RWPE2 (cell line): ENCODE measurements at regions not wholly inside any gene's neighbourhood (a gene's known extent, or its start where the extent isn't known, plus 50 kb on each side); places are given as distances from the start of the nearest gene placed in this dataset.

Experiments used
- ATAC-seq: fragments of 200-7000 bp; cut with Tn5 transposase; 3 replicates; pipeline ENCODE4 v1.9.1; 2021; ENCODE audit warnings: low read depth
- DNase-seq: peaks from one replicate; pipeline ENCODE4 v3.0.0-alpha.2; 2020; ENCODE audit warnings: low spot score
- H3K27ac ChIP-seq: fragments of 450-650 bp; 2 replicates; pipeline ENCODE4 v1.5.1; 2017; ENCODE audit warnings: mild to moderate bottlenecking; ENCODE audit not compliant: poor library complexity, severe bottlenecking
- H3K27me3 ChIP-seq: fragments of 250-450 bp; sonication (Bioruptor Pico); 2 replicates; pipeline ENCODE4 v1.5.1; 2021; ENCODE audit warnings: mild to moderate bottlenecking, moderate library complexity; ENCODE audit not compliant: insufficient read depth, poor library complexity, severe bottlenecking
- H3K36me3 ChIP-seq: fragments of 250-450 bp; sonication (Bioruptor Pico); 2 replicates; pipeline ENCODE4 v1.5.1; 2020; ENCODE audit warnings: low read depth, mild to moderate bottlenecking, moderate library complexity
- H3K4me1 ChIP-seq: fragments of 250-450 bp; sonication (Bioruptor Pico); 2 replicates; pipeline ENCODE4 v1.5.1; 2021; ENCODE audit warnings: mild to moderate bottlenecking, moderate library complexity; ENCODE audit not compliant: insufficient read depth, poor library complexity, severe bottlenecking
- H3K4me3 ChIP-seq: fragments of 250-450 bp; sonication (Bioruptor Pico); 2 replicates; pipeline ENCODE4 v1.5.1; 2021; ENCODE audit warnings: mild to moderate bottlenecking, moderate library complexity; ENCODE audit not compliant: severe bottlenecking
- H3K9me3 ChIP-seq: fragments of 250-450 bp; sonication (Bioruptor Pico); 2 replicates; pipeline ENCODE4 v1.5.1; 2021; ENCODE audit warnings: mild to moderate bottlenecking, moderate library complexity; ENCODE audit not compliant: severe bottlenecking
- TF ChIP-seq, protein P1 (sequence below): fragments of 450-650 bp; IDR thresholded peaks from one replicate; pipeline ENCODE4 v1.5.1; 2017; ENCODE audit warnings: mild to moderate bottlenecking, moderate library complexity; ENCODE audit not compliant: poor library complexity, severe bottlenecking

GRCh38 chr6:82779041-82779440 lies 286.6 kb downstream of the UBE3D start:
- H3K4me1 ChIP-seq: no peaks in the 10 kb centered on the region
- H3K4me3 ChIP-seq: no peak overlapping the region
- no peaks in the 10 kb centered on the region for H3K9me3 ChIP-seq
- ATAC-seq (no peak), DNase-seq (no peak)
- no peak overlapping the region for H3K27ac ChIP-seq
- no peaks in the 10 kb centered on the region for H3K27me3 ChIP-seq
- TF ChIP-seq, protein P1, sequence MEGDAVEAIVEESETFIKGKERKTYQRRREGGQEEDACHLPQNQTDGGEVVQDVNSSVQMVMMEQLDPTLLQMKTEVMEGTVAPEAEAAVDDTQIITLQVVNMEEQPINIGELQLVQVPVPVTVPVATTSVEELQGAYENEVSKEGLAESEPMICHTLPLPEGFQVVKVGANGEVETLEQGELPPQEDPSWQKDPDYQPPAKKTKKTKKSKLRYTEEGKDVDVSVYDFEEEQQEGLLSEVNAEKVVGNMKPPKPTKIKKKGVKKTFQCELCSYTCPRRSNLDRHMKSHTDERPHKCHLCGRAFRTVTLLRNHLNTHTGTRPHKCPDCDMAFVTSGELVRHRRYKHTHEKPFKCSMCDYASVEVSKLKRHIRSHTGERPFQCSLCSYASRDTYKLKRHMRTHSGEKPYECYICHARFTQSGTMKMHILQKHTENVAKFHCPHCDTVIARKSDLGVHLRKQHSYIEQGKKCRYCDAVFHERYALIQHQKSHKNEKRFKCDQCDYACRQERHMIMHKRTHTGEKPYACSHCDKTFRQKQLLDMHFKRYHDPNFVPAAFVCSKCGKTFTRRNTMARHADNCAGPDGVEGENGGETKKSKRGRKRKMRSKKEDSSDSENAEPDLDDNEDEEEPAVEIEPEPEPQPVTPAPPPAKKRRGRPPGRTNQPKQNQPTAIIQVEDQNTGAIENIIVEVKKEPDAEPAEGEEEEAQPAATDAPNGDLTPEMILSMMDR: no peak
- H3K36me3 ChIP-seq: no peaks in the 10 kb centered on the region

DNA sequence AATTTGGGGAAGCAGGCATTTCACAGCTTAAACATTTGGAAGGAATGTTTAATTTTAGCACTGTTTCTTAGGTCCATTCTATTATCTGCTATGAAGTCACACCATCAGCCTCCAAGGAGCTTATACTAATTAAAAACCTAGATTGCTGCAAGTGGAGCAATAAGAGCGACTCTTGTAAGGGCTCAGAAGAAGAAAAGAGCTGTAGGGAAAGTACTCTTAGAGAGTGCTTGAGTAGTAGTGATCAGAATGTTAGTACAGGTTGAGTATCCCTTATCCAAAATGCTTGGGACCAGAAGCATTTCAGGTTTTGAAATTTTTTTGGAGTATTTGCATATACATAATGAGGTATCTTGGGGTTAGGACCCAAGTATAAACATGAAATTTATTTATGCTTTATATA lies 285.3 kb downstream of the UBE3D start:
- H3K4me1 ChIP-seq: no peaks in the 10 kb centered on the region

DNA sequence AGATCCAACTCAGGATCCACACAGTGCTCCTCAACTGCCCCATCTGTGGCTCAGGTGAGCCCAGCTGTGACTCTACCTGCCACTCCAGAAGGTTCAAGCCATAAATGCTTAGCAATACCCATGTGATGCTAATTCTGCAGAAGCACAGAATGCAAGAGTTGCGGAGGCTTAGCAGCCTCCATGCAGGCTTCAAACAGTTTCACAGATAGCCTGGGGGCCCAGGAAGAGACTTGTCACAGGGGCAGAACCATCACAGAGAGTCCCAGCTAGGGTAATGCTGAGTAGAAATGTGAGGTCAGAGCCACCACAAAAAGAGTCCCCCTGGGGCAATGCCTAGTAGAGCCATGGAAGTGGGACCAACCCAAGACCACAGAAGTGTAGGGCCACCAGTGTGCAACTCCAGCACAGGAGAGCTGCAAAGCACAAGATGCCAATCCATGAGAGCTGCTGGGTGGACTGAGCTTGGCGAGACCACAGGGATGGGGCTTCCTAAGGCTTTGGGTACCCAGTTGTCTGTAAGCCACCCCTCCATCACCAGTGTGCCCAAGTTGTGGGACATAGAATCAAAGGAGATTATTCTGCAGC lies 283.9 kb downstream of the UBE3D start:
- TF ChIP-seq, protein P1: no peak
- H3K4me3 ChIP-seq: no peak overlapping the region
- H3K4me1 ChIP-seq: no peaks in the 10 kb centered on the region
- no peak for ATAC-seq
- H3K36me3 ChIP-seq: no peaks in the 10 kb centered on the region
- no peak for DNase-seq
- H3K9me3 ChIP-seq: no peaks in the 10 kb centered on the region
- no peak overlapping the region for H3K27ac ChIP-seq
- H3K27me3 ChIP-seq: no peaks in the 10 kb centered on the region

More for the DNA sequence above, 285.3 kb downstream of the UBE3D start:
- no peak overlapping the region for H3K4me3 ChIP-seq
- no peaks in the 10 kb centered on the region for H3K36me3 ChIP-seq
- H3K27ac ChIP-seq: no peak overlapping the region
- ATAC-seq (no peak), DNase-seq (no peak)
- no peaks in the 10 kb centered on the region for H3K27me3 ChIP-seq
- TF ChIP-seq, protein P1: no peak
- no peaks in the 10 kb centered on the region for H3K9me3 ChIP-seq

DNA sequence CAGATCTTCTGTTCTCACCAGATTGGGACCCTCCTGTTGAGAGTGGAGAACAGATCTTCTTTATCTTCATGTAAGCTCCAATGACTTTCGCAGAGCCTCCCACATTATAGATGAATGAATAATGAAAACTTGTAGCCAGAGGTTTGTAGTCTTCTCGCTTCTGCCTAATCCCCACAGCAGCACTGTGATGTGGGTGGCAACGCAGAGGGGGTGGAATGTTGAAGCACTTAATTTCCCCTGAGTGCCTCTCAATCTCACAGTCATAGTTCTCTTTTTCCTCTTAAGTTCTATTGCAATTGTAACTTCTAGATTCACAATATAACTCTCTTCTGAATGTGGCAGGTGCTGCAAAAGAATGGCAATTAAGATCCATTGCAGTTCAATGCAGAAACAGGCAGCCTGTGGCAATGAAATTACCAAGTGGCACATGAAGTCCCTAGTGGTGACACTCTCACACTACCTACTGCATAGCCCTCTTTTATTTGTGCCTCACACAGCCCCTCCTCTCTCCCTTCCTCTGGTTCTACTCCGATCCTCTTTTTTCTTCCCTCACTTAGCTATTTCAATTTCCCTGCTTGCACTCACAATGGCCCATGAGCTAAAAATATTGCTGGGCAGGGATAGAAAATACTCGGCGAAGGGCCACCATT lies 281.9 kb downstream of the UBE3D start:
- Histone ChIP-seq H3K36me3 (no peaks in the 10 kb centered on the region), H3K27me3 (no peaks in the 10 kb centered on the region), H3K4me1 (no peaks in the 10 kb centered on the region), H3K9me3 (no peaks in the 10 kb centered on the region), H3K27ac (no peak overlapping the region), H3K4me3 (no peak overlapping the region)
- DNase-seq (no peak), ATAC-seq (no peak)
- TF ChIP-seq, protein P1: no peak

- ATAC-seq: no peak
- Histone ChIP-seq H3K27me3 (no peaks in the 10 kb centered on the region), H3K4me1 (no peaks in the 10 kb centered on the region), H3K27ac (no peak overlapping the region), H3K4me3 (no peak overlapping the region), H3K9me3 (no peaks in the 10 kb centered on the region), H3K36me3 (no peaks in the 10 kb centered on the region)
- no peak for DNase-seq
- TF ChIP-seq, protein P1: no peak
Observed at GRCh38 chr6:82785206-82785605, 280.4 kb downstream of the UBE3D start.
